B cell (primary cell): ENCODE measurements at regions not wholly inside any gene's neighbourhood (a gene's known extent, or its start where the extent isn't known, plus 50 kb on each side); places are given as distances from the start of the nearest gene placed in this dataset.

Experiments
- ATAC-seq: fragments of 200-7000 bp; cut with Tn5 transposase; one replicate; pipeline ENCODE4 v1.10.0; 2021; ENCODE audit warnings: low read depth, mild to moderate bottlenecking, moderate number of reproducible peaks, moderate library complexity
- CTCF ChIA-PET: fragments of 350-600 bp; sonication (Branson Sonifier 250); formaldehyde crosslinking; loops from one replicate; lab custom pipeline; 2021; ENCODE audit warnings: antibody characterized with exemption, inconsistent platforms; lab: Charles Lee
- POLR2A ChIA-PET: fragments of 350-600 bp; sonication (Branson Sonifier 250); formaldehyde crosslinking; loops from one replicate; lab custom pipeline; 2021; ENCODE audit warnings: antibody characterized with exemption; lab: Charles Lee
- DNase-seq: peaks from one replicate; pipeline ENCODE4 v3.0.0; 2013
- H2AFZ ChIP-seq: 2 replicates; pipeline ENCODE4 v1.6.1; 2012; ENCODE audit warnings: mild to moderate bottlenecking, low read depth, low read length; ENCODE audit not compliant: insufficient read depth, poor library complexity, severe bottlenecking
- H3K27ac ChIP-seq, 2 donors: 1 replicate in 1 of 2; 2 replicates in 1 of 2; pipeline ENCODE4 v1.5.1; 2012 to 2013; ENCODE audit warnings: low read length in 2 of 2, mild to moderate bottlenecking in 2 of 2, moderate library complexity in 1 of 2
- H3K27me3 ChIP-seq, 4 experiments: fragments of 200-600 bp in 1 of 4; sonication (generic) in 1 of 4; replicated peaks in 1 of 4; 1 replicate in 2 of 4; 2 replicates in 2 of 4; pipeline versions ENCODE4 v1.6.1 to v1.7.0; 2013 to 2016; ENCODE audit warnings: low read length in 3 of 4, mild to moderate bottlenecking in 2 of 4, mixed read lengths in 1 of 4, moderate library complexity in 1 of 4; ENCODE audit not compliant: insufficient read depth in 4 of 4, control insufficient read depth in 3 of 4; ENCODE audit errors: control extremely low read depth in 1 of 4
- H3K36me3 ChIP-seq, 2 experiments: replicated peaks in 1 of 2; 1 replicate in 1 of 2; 2 replicates in 1 of 2; pipeline versions ENCODE4 v1.6.1 to v1.7.1; 2013; ENCODE audit warnings: low read length in 1 of 2; ENCODE audit not compliant: insufficient read depth in 2 of 2, control insufficient read depth in 1 of 2; ENCODE audit errors: control extremely low read depth in 1 of 2, extremely low read depth in 1 of 2
- H3K4me1 ChIP-seq, 2 donors: fragments of 200-600 bp in 1 of 2; sonication (generic) in 1 of 2; 1 replicate in 1 of 2; 2 replicates in 1 of 2; pipeline versions ENCODE4 v1.5.1 to v1.6.1; 2013 to 2017; ENCODE audit warnings: low read length in 2 of 2; ENCODE audit not compliant: control insufficient read depth in 2 of 2, insufficient read depth in 2 of 2
- H3K4me2 ChIP-seq: replicated peaks from 2 replicates; pipeline ENCODE3; 2012; ENCODE audit warnings: mild to moderate bottlenecking, low read depth, low read length; ENCODE audit not compliant: poor library complexity, severe bottlenecking
- H3K4me3 ChIP-seq, 5 experiments: fragments of 200-600 bp in 1 of 5; sonication (generic) in 1 of 5; 1 replicate in 3 of 5; 2 replicates in 2 of 5; pipeline versions ENCODE4 v1.5.1 to v1.7.0; 2011 to 2016; ENCODE audit warnings: low read length in 4 of 5, mild to moderate bottlenecking in 4 of 5, low read depth in 2 of 5, control low read depth in 1 of 5, moderate library complexity in 1 of 5; ENCODE audit not compliant: insufficient read depth in 1 of 5; ENCODE audit errors: control extremely low read depth in 1 of 5, extremely low read depth in 1 of 5
- H3K79me2 ChIP-seq: fragments of 200-600 bp; sonication (generic); one replicate; pipeline ENCODE4 v1.6.0; 2016; ENCODE audit warnings: low read length; ENCODE audit not compliant: control insufficient read depth, insufficient read depth
- H3K9ac ChIP-seq: fragments of 200-600 bp; sonication (generic); 2 replicates; pipeline ENCODE4 v1.6.1; 2017; ENCODE audit warnings: mild to moderate bottlenecking, low read length, moderate library complexity
- H3K9me3 ChIP-seq, 3 donors: one replicate each; pipeline versions ENCODE4 v1.6.1 to v1.7.1; 2013; ENCODE audit warnings: low read length in 2 of 3; ENCODE audit not compliant: control insufficient read depth in 2 of 3, insufficient read depth in 1 of 3; ENCODE audit errors: control extremely low read depth in 1 of 3
- H4K20me1 ChIP-seq: 2 replicates; pipeline ENCODE4 v1.6.0; 2012; ENCODE audit warnings: mild to moderate bottlenecking, low read length; ENCODE audit not compliant: insufficient read depth, control insufficient read depth, poor library complexity, severe bottlenecking
- H3K27ac Mint-ChIP-seq: one replicate; pipeline ENCODE4 v1.8.0; 2021; ENCODE audit warnings: mixed read lengths
- H3K27me3 Mint-ChIP-seq: one replicate; pipeline ENCODE4 v1.8.0; 2021; ENCODE audit warnings: mixed read lengths
- H3K4me1 Mint-ChIP-seq: one replicate; pipeline ENCODE4 v1.8.0; 2021; ENCODE audit warnings: mixed read lengths
- H3K4me3 Mint-ChIP-seq: one replicate; pipeline ENCODE4 v1.8.0; 2021; ENCODE audit warnings: mixed read lengths
- H3K9me3 Mint-ChIP-seq: one replicate; pipeline ENCODE4 v1.8.0; 2022; ENCODE audit warnings: mixed read lengths; ENCODE audit not compliant: insufficient read depth
- CTCF ChIP-seq: fragments of 200-600 bp; IDR thresholded peaks from one replicate; pipeline ENCODE4 v1.8.0; 2022; ENCODE audit warnings: antibody characterized with exemption, mild to moderate bottlenecking
- EZH2 ChIP-seq: IDR thresholded peaks from 2 replicates; pipeline ENCODE4 v1.6.1; 2012; ENCODE audit warnings: borderline replicate concordance, low read depth, mild to moderate bottlenecking, moderate library complexity, low read length; ENCODE audit not compliant: insufficient read depth, poor library complexity, severe bottlenecking
- WGBS: methylation state at CpG from one replicate; pipeline ENCODE4 v1.1.5; 2013; ENCODE audit warnings: missing lambda C conversion rate; ENCODE audit not compliant: insufficient coverage; 5-methylcytosine and 5-hydroxymethylcytosine counted together
- intact Hi-C: fragments of 100-400 bp; cut with micrococcal nuclease; formaldehyde crosslinking; loops from one replicate; pipeline ENCODE4 v1.10.0; 2022

- no CpG with 5 or more reads among the region's 2 CpGs for WGBS
- DNase-seq, result no peak
These were observed 51.2 kb upstream of the KL start for GRCh38 chr13:32964987-32965386.

More at GRCh38 chr13:32964987-32965386, 51.2 kb upstream of the KL start:
- no peak overlapping the region for H3K4me3 Mint-ChIP-seq
- Histone ChIP-seq H3K27ac (no peak overlapping the region), H3K79me2 (no peaks in the 10 kb centered on the region), H3K36me3 (no peaks in the 10 kb centered on the region), H3K9ac (no peak overlapping the region), H4K20me1 (no peaks in the 10 kb centered on the region), H3K4me2 (no peak overlapping the region), H3K27me3 (peaks cover 0 to 6% (median 0%) of the 10 kb centered on the region in 4 experiments), H3K4me1 (no peaks in the 10 kb centered on the region), H3K4me3 (no peak overlapping the region), H2AFZ (no peak overlapping the region), H3K9me3 (peaks cover 0 to 4% (median 0%) of the 10 kb centered on the region in 3 donors)
- ChIA-PET POLR2A (no interaction called here), CTCF (no interaction called here)
- H3K27ac Mint-ChIP-seq, result no peak overlapping the region
- TF ChIP-seq CTCF, result no peak
- TF ChIP-seq EZH2, result no peak
- no peaks in the 10 kb centered on the region for H3K9me3 Mint-ChIP-seq
- no peaks in the 10 kb centered on the region for H3K4me1 Mint-ChIP-seq
- H3K27me3 Mint-ChIP-seq, result peaks cover 7% of the 10 kb centered on the region
- ATAC-seq, result no peak
- intact Hi-C loops, result no loop called here
